ENCODE measurements at regions not wholly inside any gene's neighbourhood (a gene's known extent, or its start where the extent isn't known, plus 50 kb on each side); places are given as distances from the start of the nearest gene placed in this dataset.

GRCh38 chr13:50197705-50198104, 182.5 kb downstream of the KCNRG start:
- DNase-seq: no peak

- DNase-seq: no peak
Observed at GRCh38 chr13:50198508-50198907, 183.3 kb downstream of the KCNRG start.

GRCh38 chr13:50200569-50200968, 185.3 kb downstream of the KCNRG start:
- DNase-seq: no peak

- no peak for DNase-seq
Observed at GRCh38 chr13:50200988-50201387, 185.7 kb downstream of the KCNRG start.

GRCh38 chr13:50202485-50202884, 187.2 kb downstream of the KCNRG start:
- DNase-seq: no peak

GRCh38 chr13:50203256-50203941, 188.2 kb downstream of the KCNRG start:
- DNase-seq: no peak

GRCh38 chr13:50205581-50205980, 190.3 kb downstream of the KCNRG start:
- DNase-seq: no peak

GRCh38 chr13:50208826-50209335, 193.6 kb downstream of the KCNRG start:
- DNase-seq: no peak

GRCh38 chr13:50209631-50210030, 194.4 kb downstream of the KCNRG start:
- DNase-seq: no peak

- DNase-seq: no peak
Observed at GRCh38 chr13:50213526-50213925, 198.3 kb downstream of the KCNRG start.

- no peak for DNase-seq
Observed at GRCh38 chr13:50214514-50214913, 199.3 kb downstream of the KCNRG start.

GRCh38 chr13:50215399-50215798, 200.2 kb downstream of the KCNRG start:
- DNase-seq: no peak

GRCh38 chr13:50219743-50220142, 204.5 kb downstream of the KCNRG start:
- DNase-seq: no peak

- DNase-seq: no peak
Observed at GRCh38 chr13:50220938-50221337, 205.7 kb downstream of the KCNRG start.

- DNase-seq: no peak
Observed at GRCh38 chr13:50222569-50223332, 207.5 kb downstream of the KCNRG start.

GRCh38 chr13:50224534-50224933, 209.3 kb downstream of the KCNRG start:
- no peak for DNase-seq

GRCh38 chr13:50225193-50226155, 210.2 kb downstream of the KCNRG start:
- DNase-seq: no peak

GRCh38 chr13:50226515-50227155, 211.4 kb downstream of the KCNRG start:
- no peak for DNase-seq

GRCh38 chr13:50227361-50227760, 212.1 kb downstream of the KCNRG start:
- DNase-seq: no peak

GRCh38 chr13:50228527-50228926, 213.3 kb downstream of the KCNRG start:
- DNase-seq: no peak

GRCh38 chr13:50229960-50230661, 214.9 kb downstream of the KCNRG start:
- no peak for DNase-seq

- no peak for DNase-seq
Observed at GRCh38 chr13:50230662-50230978, 215.4 kb downstream of the KCNRG start.
